Testis (tissue), 2 donors: ENCODE measurements at regions not wholly inside any gene's neighbourhood (a gene's known extent, or its start where the extent isn't known, plus 50 kb on each side); places are given as distances from the start of the nearest gene placed in this dataset.

Experiments used
- DNase-seq: peaks from one replicate; pipeline ENCODE4 v3.0.0-alpha.2; 2019
- H3K27ac ChIP-seq, 2 donors: fragments of 200-600 bp; sonication (generic); one replicate each; pipeline ENCODE4 v1.5.1; 2019
- H3K27me3 ChIP-seq: fragments of 200-600 bp; sonication (generic); one replicate; pipeline ENCODE4 v1.5.1; 2019
- H3K36me3 ChIP-seq: fragments of 200-600 bp; sonication (generic); one replicate; pipeline ENCODE4 v1.5.1; 2017; ENCODE audit warnings: low read depth; ENCODE audit errors: missing control alignments
- H3K4me1 ChIP-seq: fragments of 200-600 bp; sonication (generic); one replicate; pipeline ENCODE4 v1.5.1; 2019
- H3K4me3 ChIP-seq, 2 donors: fragments of 200-600 bp; sonication (generic); one replicate each; pipeline ENCODE4 v1.5.1; 2017 to 2019
- H3K9me3 ChIP-seq: fragments of 200-600 bp; sonication (generic); one replicate; pipeline ENCODE4 v1.5.1; 2017
- CTCF ChIP-seq, 3 experiments: fragments of 450-650 bp in 2 of 3; fragments of 200-600 bp in 1 of 3; sonication (generic) in 1 of 3; IDR thresholded peaks; one replicate each; pipeline ENCODE4 v1.5.1; 2016 to 2019; ENCODE audit warnings: antibody characterized with exemption in 3 of 3, mild to moderate bottlenecking in 2 of 3, moderate library complexity in 1 of 3
- POLR2A ChIP-seq: fragments of 450-650 bp; IDR thresholded peaks from one replicate; pipeline ENCODE4 v1.6.1; 2017; ENCODE audit warnings: antibody characterized with exemption, mild to moderate bottlenecking, moderate library complexity
- WGBS, 2 donors: methylation state at CpG; one replicate each; pipeline ENCODE4 v1.1.5; 2018; 5-methylcytosine and 5-hydroxymethylcytosine counted together
- intact Hi-C: fragments of 100-400 bp; cut with DNase I; formaldehyde crosslinking; loops from one replicate; pipeline ENCODE4 v1.15.1; 2023; ENCODE audit warnings: low total_unique reads

GRCh38 chr2:192469612-192470011 is 274.9 kb upstream of the TMEFF2 start:
- no peak for DNase-seq
- Histone ChIP-seq H3K27me3 (no peaks in the 10 kb centered on the region), H3K27ac (no peak overlapping the region), H3K4me3 (no peak overlapping the region), H3K4me1 (no peaks in the 10 kb centered on the region), H3K36me3 (no peaks in the 10 kb centered on the region), H3K9me3 (no peaks in the 10 kb centered on the region)
- WGBS, 2 donors, result 90 to 92% methylated on average over 1 of the region's 1 CpG
- intact Hi-C loops, result no loop called here
- TF ChIP-seq CTCF (IDR thresholded peaks at IDR 0.05) (no peak), POLR2A (no peak)

- Histone ChIP-seq H3K9me3 (no peaks in the 10 kb centered on the region), H3K36me3 (no peaks in the 10 kb centered on the region), H3K27me3 (no peaks in the 10 kb centered on the region), H3K4me1 (no peaks in the 10 kb centered on the region), H3K27ac (no peak overlapping the region), H3K4me3 (no peak overlapping the region)
- 77 to 78% methylated on average over 4 of the region's 4 CpGs for WGBS, 2 donors
- DNase-seq, result no peak
- TF ChIP-seq CTCF (IDR thresholded peaks at IDR 0.05), result no peak
- no peak for TF ChIP-seq POLR2A
- intact Hi-C loops, result no loop called here
Measured at GRCh38 chr2:192467953-192468660, 273.4 kb upstream of the TMEFF2 start.

- no peak for DNase-seq
Measured at GRCh38 chr2:192465141-192465540, 270.4 kb upstream of the TMEFF2 start.

GRCh38 chr2:192459422-192459821 is 264.7 kb upstream of the TMEFF2 start:
- Histone ChIP-seq H3K27ac (no peak overlapping the region), H3K36me3 (no peaks in the 10 kb centered on the region), H3K4me3 (no peak overlapping the region), H3K27me3 (no peaks in the 10 kb centered on the region), H3K4me1 (no peaks in the 10 kb centered on the region), H3K9me3 (no peaks in the 10 kb centered on the region)
- intact Hi-C loops, result no loop called here
- TF ChIP-seq POLR2A, result no peak
- WGBS, 2 donors, result 92 to 94% methylated on average over 1 of the region's 1 CpG
- no peak for DNase-seq

More at GRCh38 chr2:192465141-192465540, 270.4 kb upstream of the TMEFF2 start:
- no peaks in the 10 kb centered on the region for H3K36me3 ChIP-seq
- no peak overlapping the region for H3K4me3 ChIP-seq
- no peak for TF ChIP-seq CTCF (IDR thresholded peaks at IDR 0.05)
- TF ChIP-seq POLR2A, result no peak
- H3K27me3 ChIP-seq, result no peaks in the 10 kb centered on the region
- WGBS, 2 donors, result 85 to 91% methylated on average over 1 of the region's 1 CpG
- intact Hi-C loops, result no loop called here
- H3K9me3 ChIP-seq, result no peaks in the 10 kb centered on the region
- no peaks in the 10 kb centered on the region for H3K4me1 ChIP-seq
- H3K27ac ChIP-seq, result no peak overlapping the region

GRCh38 chr2:192448881-192449280 is 254.1 kb upstream of the TMEFF2 start:
- no peak overlapping the region for H3K4me3 ChIP-seq
- intact Hi-C loops, result no loop called here
- H3K9me3 ChIP-seq, result no peaks in the 10 kb centered on the region
- no peaks in the 10 kb centered on the region for H3K27me3 ChIP-seq
- H3K36me3 ChIP-seq, result no peaks in the 10 kb centered on the region
- no peak for DNase-seq
- TF ChIP-seq POLR2A (no peak), CTCF (IDR thresholded peaks at IDR 0.05) (no peak)
- WGBS, 2 donors, result 73 to 77% methylated on average over 1 of the region's 1 CpG
- H3K4me1 ChIP-seq, result no peaks in the 10 kb centered on the region
- H3K27ac ChIP-seq, result no peak overlapping the region
